ENCODE measurements at regions not wholly inside any gene's neighbourhood (a gene's known extent, or its start where the extent isn't known, plus 50 kb on each side); places are given as distances from the start of the nearest gene placed in this dataset.
A peak's percentile ranks its signal among the peaks of the same experiment; 100 is the strongest.

DNA sequence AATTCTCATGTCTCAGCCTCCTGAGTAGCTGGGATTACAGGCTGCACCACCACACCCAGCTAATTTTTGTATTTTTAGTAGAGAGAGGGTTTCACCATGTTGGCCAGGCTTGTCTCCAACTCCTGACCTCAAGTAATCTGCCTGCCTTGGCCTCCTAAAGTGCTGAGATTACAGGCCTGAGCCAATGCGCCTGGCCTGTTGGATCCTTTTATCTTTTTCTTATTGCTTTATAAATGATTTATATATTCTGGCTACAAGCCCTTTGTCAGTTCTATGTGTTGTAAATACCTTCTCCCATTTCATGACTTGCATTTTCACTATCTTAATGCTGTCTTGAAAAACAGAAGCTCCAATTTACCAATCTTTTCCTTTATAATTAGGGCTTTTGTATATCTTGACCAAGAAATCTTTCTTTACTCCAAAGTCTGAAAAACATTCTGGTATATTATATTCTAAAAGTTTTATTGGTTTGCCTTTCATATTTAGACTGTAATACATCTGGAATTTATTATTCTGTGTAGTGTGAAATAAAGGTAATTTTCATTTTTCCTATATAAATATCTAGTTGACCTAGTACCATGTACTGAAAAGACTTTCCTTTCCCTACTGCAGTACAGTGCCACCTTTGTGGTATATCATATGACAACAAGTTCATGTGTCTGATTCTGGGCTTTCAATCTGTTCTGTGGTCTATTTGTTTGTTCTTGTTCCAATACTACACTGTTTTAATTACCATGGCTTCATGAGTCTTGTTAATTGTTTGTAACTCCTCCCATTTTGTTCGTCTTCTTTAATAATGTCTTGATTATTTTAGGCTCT is 52.9 kb upstream of the RNU6-1 start:
- DNase-seq = no peak

DNA sequence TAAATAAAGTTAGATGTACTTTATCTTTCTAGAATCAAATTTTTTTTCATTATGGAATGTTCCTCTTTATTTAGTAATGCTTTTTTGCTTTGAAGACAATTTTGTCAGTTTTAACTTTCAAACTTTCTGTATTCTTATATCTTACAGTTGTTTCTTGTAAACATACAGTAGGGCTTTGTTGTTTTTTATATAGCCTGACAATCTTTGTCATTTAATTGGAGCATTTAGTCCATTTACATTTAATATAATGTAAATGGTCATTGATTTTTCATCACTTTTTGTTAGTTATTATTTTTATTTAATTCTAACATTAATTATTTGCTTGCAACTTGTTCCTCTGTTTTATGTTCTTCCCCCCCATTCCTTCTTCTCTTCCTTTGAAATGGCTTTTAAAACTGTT is 55.4 kb upstream of the RNU6-1 start:
- no peak for DNase-seq

DNA sequence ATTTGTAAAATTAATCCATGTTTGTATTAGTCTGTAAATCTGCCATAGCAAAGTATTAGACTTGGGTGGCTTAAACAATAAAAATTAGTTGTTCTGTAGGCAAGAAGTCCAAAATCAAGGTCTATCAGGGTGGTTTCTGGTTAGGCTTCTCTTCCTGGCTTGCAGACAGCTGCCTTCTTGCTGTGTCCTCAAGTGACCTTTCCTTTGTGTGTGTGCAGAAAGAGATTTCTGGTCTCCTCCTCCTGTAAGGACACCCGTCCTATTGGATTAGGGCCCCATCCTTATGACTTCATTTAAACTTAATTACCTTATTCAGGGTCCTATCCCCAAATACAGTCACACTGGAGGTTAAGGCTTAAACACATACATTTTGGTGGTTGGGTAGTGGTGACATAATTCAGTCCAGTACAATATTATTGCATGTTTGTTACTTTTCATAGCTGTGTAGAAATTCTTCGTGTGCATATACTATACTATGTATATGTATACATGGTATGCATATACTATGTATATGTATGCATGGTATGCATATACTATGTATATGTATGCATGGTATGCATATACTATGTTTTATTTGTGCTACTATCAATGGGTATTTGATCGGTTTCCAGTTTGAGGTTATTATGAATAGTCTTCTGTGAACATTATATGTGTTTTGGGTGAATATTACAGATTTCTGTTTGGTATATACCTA is 57.9 kb upstream of the RNU6-1 start:
- DNase-seq = no peak

DNA sequence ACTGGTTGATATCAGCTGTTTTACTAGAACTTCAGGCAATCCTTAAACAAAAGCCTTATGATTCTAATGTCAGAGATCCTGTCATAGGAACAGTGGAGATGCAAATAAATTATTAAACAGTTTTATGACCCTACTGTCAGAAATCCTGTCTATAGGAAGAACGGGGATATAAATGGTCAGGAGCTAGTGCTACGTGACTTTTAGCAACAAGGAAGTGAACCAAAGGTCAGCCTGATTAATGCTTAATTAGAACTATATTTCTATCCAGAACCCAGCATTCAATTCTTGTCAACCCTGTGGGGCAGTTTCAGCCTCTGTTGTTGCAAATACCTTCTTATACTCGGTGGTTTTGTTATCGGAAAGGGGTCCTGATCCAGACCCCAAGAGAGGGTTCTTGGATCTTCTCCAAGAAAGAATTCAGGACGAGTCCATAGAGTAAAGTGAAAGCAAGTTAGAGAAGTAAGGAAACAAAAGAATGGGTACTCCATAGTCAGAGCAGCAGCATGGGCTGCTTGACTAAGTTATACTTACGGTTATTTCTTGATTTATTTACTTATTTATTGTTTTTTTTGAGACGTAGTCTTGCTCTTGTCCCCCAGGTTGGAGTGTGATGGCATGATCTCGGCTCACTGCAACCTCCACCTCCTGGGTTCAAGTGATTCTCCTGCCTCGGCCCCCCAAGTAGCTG is 59.9 kb upstream of the RNU6-1 start:
- no peak for DNase-seq

DNA sequence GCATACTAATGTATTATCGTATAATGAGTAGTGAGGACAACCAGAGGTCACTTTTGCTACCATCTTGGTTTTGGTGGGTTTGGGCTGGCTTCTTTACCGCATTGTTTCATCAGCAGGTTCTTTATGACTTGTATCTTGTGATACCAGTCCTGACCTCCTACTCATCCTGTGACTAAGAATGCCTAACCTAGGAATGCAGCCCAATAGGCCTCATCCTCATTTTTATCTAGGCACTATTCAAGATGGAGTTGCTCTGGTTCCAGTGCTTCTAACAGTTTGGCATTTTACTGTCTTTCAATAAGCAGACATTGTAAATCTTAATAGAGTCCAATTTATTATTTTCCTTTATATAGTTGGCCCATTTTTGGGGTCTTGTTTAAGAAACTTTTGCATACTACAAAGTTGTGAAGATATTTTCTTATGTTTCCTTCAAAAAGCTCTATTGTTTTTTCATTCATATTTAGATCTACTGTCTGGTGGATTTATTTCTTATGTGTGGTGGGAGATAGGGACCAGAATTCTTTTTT is 60.8 kb upstream of the RNU6-1 start:
- DNase-seq = no peak

DNA sequence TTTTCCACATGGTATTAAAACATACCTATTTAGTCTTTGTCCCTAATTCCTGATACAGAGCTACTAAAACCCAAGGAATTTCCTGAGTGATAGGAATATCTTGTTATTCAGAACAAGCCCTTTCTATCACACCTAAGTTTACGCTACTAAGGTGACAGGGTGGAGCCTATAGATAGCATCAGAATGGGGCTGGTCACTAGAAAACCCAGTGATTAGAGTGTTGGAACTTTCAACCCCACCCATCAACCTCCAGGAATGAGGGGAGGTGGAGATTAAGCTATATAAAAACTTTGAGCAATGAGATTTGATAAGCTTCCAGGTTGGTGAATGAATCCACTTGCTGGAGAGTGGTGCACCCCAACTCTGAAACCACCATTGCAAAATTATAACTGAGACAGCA is 62.1 kb upstream of the RNU6-1 start:
- no peak for DNase-seq

DNA sequence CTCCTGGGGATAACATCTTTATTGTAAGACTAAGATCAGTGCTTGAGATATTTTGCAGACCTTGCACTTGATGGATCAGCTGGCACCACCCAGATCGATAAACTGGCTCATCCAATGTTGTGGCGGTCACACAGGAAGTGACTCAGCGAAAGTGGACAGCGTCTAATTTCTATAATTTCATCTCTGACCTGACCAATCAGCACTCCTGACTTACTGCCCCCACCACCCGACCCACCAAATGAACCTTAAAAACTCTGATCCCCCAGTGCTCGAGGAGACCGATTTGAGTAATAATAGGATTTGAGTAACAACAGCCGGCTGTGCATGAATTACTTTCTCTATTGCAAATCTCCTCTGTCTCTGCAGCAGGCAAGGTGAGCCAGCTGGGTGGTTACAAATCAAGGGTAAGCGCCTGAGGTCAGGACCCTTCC is 62.7 kb upstream of the RNU6-1 start:
- no peak for DNase-seq

DNA sequence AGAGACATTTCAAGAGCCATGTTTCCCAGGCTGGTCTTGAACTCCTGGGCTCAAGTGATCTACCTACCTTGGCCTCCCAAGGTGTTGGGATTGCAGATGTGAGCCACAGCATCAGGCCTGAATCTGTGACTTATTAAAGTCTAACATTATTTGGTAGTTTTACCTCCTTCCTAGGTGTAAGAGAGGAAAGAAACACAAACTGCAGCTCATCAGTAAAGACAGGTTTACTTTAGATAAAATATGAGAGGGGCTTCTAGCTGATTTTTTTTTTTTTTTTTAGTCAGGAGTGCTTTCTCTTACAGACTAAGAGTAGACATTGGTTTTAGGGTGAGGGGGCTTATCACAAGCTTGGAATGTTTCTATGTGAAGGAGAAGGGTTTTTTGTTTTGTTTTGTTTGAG is 63.9 kb upstream of the RNU6-1 start:
- no peak for DNase-seq

DNA sequence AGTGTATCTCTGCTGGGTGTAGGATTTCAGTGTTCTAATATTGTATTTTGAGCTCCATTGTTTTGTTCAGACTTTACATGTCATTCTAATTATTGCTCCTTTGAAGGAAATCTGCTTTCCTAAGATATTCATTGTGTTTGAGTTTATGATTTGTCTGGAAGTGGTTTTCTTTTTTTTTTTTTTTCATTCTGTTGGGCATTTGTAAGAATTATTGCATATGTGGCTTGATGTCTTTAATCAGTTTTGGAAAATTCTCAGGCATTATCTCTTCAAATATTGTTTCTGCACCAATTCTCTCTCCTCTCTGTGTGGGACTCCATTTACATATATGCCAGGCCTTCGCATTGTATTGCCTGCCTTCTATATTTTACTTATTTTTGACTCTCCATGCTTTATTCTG is 65.8 kb upstream of the RNU6-1 start:
- DNase-seq = no peak

DNA sequence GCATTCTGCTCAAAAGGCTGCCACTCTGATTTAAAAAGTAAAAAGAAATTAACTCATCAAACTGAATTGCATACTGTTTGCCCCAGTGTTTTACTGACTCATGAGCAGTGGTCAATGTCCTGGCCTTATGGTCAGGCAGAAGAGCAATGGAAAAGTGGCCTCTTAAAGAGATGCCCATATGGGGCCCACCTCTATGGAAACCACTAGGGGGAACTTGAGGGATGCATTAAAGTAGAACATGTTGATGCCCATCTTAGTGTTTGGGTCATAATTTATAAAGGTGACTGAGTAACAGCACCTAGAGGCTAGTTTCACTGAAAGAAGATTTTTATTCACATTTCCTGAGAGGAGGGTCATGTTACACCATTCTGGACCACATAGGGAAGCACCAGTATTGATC is 66.5 kb upstream of the RNU6-1 start:
- no peak for DNase-seq

DNA sequence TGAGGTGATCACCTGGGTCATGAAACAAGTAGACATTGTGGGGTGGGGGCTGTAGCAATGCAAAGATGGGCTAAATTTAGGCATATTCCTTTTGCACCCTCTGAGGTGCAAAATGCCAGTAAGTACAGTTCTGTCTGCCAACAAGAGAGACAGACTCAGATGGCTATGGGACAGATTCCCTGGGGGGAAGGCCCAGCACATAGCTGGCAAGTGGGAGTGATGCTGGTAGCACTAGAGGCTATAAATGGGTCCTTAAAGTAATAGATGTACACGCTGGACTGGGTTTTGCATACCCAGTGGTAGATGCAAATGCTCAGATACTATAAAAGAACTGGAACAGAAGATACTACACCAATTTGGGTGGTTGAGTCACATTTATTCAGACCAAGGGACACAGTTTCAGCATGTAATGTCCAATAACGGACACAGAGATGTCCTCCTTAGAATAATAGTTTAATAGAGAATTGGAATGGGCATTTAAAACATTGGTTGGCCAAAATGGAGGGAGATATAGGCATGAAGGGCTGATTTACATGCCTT is 67.4 kb upstream of the RNU6-1 start:
- no peak for DNase-seq

DNA sequence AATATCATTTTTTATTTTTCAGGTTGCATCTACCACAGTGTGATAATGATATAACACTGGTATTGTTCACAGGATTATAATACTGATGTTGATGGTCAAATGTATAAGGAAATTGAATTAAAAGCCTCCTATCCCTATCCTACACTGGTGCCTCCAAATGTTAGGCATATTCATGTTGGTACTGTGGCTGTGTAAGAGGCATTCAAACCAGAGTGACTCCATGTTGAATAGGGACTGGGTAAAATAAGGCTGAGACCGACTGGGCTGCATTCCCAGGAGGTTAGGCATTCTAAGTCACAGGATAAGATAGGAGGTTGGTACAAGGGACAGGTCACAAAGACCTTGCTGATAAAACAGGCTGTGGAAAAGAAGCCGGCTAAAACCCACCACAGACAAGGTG is 68.9 kb upstream of the RNU6-1 start:
- no peak for DNase-seq

DNA sequence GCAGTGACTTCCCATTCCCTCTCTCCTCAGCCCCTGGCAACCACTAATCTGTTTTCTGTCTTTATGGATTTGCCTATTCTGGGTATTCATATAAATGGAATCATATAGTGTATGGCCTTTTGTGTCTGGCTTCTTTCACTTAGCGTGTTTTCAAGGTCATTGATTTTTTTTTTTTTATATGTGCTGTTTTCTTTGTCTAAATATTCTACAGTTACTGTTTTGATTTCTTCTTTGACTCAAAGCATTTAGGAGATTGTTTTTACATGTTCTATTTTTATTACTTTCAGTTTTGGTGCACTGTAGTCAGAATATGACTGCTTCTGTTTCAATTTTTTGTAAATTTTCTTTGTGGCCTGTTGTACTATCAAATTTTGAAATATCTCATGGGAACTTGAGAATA is 71.9 kb upstream of the RNU6-1 start:
- DNase-seq = no peak

DNA sequence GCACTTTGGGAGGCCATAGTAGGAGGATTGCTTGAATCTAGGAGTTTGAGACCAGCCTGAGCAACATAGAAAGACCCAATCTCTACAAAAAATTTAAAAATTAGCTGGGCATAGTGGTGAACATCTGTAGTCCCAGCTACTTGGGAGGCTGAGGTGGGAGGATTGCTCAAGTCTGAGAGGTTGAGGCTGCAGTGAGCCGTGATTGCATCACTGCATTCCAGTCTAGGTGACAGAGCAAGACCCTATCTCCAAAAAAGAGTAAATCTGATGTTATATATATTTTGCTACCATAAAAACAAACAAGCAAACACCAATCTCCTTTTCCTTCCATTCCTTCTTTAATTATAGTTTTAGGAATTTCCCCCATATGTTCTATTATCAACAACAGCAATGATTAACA is 74.2 kb upstream of the RNU6-1 start:
- DNase-seq = no peak

DNA sequence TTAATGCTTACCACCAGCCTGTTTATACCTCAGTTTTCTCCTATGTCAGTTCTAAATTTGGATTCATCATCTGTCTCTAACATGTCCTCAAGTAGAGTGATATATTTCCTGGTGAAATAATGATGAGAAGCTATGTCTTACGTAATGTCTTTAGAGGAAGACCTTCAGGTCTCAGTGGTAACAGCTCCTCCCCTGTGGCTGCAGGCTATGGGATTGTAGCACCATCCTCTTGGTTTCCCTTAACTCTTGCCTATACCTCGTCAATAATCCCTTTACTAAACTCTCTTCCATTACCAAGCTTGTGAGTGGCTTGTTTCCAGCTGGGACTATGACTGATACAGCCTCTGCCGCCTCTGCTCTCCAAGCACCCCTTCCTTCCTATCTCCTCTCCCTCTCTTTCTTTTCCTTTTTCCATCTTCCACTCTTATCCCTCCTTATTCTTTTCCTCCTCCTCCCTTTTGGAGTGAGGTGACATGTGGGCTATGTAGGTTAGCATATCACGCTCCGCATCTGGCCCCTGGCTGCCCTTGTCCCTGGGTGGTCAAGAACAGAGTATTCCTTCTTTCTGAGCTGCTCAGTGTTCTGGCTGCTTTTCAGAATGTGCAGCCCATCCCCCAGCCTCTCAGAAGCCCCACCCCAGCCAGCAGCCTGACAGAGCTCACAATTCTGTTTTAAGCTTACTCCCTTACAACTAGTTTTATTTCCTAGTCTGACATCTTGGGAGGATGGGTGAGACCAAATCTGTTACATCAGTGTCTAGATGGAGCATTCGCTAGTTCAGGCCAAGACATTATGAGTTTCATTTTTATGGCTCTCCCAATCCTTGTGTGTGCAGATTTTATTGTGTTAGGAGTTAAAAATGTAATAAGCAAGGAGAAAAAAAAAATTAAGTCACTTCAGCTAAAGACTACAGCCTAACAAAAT is 75.0 kb upstream of the RNU6-1 start:
- DNase-seq = peak in 1 of 2 donors; percentile 26

DNA sequence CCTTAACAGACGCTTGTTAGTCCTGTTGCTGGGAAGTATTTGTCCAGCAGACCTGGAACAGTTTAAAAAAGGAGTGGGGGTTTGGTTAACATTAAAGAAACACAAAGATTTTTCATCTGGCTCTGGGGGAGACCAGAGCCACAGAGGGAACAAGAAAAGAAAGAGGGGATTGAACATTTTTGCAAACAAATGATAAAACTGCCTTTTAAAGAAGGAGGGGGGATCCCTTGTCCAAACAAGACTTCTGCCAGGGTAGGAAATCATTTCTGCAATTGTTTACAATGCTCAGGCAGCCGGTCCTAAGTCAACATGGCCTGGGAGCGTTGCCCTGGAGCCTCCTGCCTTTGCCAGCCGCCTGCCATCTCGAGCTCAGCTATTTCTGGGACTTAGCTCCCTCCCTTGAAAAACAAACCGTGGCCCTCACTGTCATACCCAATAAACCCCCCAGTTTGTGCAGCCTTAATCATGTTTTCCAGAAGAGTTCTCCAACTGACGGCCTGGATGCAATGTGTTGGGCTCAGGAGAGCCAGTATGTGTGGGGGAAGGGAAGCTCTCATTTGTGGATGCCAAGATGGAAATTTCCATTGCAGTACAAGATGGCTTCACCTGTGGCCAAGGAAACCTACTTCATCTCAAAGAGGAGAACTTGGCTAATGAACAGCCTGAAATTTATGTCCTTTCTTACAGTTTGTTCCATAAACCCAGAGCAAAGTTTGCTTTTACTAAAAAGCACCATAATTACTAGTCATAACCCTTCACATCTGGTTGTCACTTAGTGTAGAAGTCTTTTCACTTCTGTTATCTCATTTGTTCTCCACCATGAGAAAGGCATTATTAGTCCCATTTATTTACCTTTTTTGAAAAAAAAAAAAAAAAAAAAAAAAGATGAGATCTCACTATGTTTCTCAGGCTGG is 75.9 kb upstream of the RNU6-1 start:
- peak; percentile 29 to 38 for DNase-seq

DNA sequence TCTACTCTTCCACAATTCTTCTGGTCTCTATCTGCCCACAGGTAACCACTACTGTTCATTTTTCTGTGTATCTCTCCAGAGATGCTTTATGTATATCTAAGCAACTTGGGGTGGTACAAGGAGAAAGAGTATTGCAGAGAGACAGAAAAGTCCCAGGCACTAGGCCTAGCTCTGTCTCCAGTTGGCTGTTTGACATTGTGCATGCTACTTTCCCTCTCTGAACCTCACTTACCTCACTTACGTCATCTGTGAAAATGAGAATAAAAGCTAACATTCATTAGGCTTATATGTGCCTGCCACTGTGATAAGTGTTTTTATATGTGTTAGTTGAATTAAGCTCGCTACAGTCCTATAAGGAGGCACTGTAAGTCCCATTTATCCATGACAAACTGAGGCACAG is 76.7 kb upstream of the RNU6-1 start:
- DNase-seq = no peak

DNA sequence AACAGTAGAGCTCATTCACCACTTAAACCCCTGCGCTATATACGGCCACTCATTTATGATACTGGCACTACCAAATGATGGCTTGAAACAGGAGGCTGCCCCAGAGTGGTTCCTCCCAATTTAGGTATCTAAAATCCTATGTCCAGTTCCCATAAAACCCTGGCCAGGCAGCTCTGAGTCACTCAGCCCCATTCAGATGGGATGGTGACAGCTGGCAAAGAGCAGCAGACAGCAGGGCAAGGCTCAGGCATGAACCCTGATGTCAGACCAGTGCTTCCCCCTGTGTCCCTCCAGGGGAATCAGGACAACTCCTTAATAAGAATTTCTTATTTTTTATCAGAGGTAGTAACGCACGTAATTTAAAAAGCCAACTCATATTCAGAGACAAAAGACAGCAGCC is 77.2 kb upstream of the RNU6-1 start:
- no peak for DNase-seq

DNA sequence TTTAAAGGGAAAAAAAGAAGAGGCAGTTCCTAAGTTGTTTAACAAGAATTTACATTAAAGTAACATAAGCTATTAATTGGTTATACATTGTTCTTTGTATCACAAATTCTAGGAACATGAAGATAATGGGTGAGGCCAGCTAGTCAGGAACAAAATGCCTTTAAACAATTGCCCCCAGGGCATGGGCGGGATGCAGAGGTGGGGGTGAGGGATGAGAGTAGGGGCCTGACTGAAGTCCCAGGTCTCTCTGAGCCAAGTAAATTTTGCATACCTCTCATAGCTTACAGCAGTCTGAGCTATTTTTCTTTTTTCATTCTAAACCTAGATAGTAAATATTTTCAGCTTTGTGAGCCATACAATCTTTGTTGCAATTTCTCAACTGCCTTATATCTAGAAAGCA is 77.8 kb upstream of the RNU6-1 start:
- no peak for DNase-seq

DNA sequence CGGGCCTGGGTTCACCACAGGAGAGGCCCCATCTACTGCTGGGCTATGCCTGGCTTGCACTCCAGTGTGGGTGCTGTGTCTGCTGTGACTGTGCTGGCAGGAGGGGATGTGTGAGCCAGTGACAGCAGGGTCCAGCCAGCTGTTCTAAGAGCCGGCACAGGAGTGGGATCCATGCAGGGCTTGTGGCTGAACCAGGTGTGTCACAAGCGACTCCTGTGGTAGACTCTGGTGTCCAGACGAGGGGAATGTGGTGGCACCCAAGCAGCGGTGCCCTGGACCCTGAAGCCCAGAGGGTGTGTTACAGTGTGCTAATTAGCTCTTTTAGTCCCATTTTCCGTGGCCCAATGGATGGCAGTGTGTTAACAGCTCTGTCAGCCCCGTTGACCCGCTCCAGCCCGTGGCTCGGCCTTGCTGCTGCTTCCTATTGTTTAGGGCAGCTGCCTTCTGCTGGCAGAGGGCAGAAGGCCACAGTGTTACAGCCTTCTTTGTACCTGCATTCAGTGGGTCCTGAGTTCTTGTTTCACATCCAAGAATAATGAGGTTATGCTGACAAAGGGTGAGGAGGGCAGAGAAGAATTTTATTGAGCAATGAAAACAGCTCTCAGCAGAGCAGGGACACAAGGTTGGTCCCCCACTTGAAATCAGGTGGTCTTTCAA is 78.5 kb upstream of the RNU6-1 start:
- DNase-seq = no peak

All from hippocampal formation (tissue), 2 donors.